Activated CD4-positive, alpha-beta T cell treated with anti-CD3 and anti-CD28 coated beads, Interleukin-2, amount 50 U/mL, for 16 hours (primary cell): ENCODE measurements at regions not wholly inside any gene's neighbourhood (a gene's known extent, or its start where the extent isn't known, plus 50 kb on each side); places are given as distances from the start of the nearest gene placed in this dataset.
"Not testable (repeated sequence)": the region's sequence is repeated elsewhere in the genome, so short reads cannot be mapped to it uniquely, and the experiment has no call there.

Experiments
- DNase-seq: peaks from one replicate; pipeline ENCODE4 v3.0.0-alpha.2; 2020

- no peak for DNase-seq
These were observed 177.3 kb upstream of the SPOPL start for GRCh38 chr2:138324068-138324771.

- DNase-seq, result no peak
These were observed 173.6 kb upstream of the SPOPL start for GRCh38 chr2:138327967-138328366.

GRCh38 chr2:138329162-138329561 lies 172.4 kb upstream of the SPOPL start:
- no peak for DNase-seq

- no peak for DNase-seq
These were observed 172.0 kb upstream of the SPOPL start for GRCh38 chr2:138329591-138329990.

- no peak for DNase-seq
These were observed 168.4 kb upstream of the SPOPL start for GRCh38 chr2:138333121-138333520.

GRCh38 chr2:138333677-138334076 lies 167.9 kb upstream of the SPOPL start:
- DNase-seq, result no peak

- no peak for DNase-seq
These were observed 167.2 kb upstream of the SPOPL start for GRCh38 chr2:138334323-138334722.

- DNase-seq, result no peak
These were observed 166.5 kb upstream of the SPOPL start for GRCh38 chr2:138335036-138335435.

- DNase-seq, result no peak
These were observed 165.4 kb upstream of the SPOPL start for GRCh38 chr2:138336146-138336545.

- no peak for DNase-seq
These were observed 146.3 kb upstream of the SPOPL start for GRCh38 chr2:138355244-138355643.

GRCh38 chr2:138356178-138356577 lies 145.4 kb upstream of the SPOPL start:
- DNase-seq, result no peak

- DNase-seq, result no peak
These were observed 142.0 kb upstream of the SPOPL start for GRCh38 chr2:138359532-138359931.

- DNase-seq, result no peak
These were observed 136.9 kb upstream of the SPOPL start for GRCh38 chr2:138364554-138365162.

- no peak for DNase-seq
These were observed 136.0 kb upstream of the SPOPL start for GRCh38 chr2:138365581-138365980.

- DNase-seq, result no peak
These were observed 131.7 kb upstream of the SPOPL start for GRCh38 chr2:138369856-138370255.

GRCh38 chr2:138373993-138374408 lies 127.6 kb upstream of the SPOPL start:
- DNase-seq, result peak; percentile 3

- DNase-seq, result no peak
These were observed 120.2 kb upstream of the SPOPL start for GRCh38 chr2:138381373-138381772.

- DNase-seq, result no peak
These were observed 118.9 kb upstream of the SPOPL start for GRCh38 chr2:138382672-138383071.

GRCh38 chr2:138386191-138386590 lies 115.4 kb upstream of the SPOPL start:
- not testable (repeated sequence) for DNase-seq

- DNase-seq, result no peak
These were observed 112.5 kb upstream of the SPOPL start for GRCh38 chr2:138389063-138389462.

- DNase-seq, result no peak
These were observed 111.1 kb upstream of the SPOPL start for GRCh38 chr2:138390316-138390945.

- no peak for DNase-seq
These were observed 109.6 kb upstream of the SPOPL start for GRCh38 chr2:138391946-138392345.

GRCh38 chr2:138395565-138396306 lies 105.8 kb upstream of the SPOPL start:
- no peak for DNase-seq

- DNase-seq, result no peak
These were observed 104.7 kb upstream of the SPOPL start for GRCh38 chr2:138396843-138397242.
